A673 (cell line): ENCODE measurements at regions not wholly inside any gene's neighbourhood (a gene's known extent, or its start where the extent isn't known, plus 50 kb on each side); places are given as distances from the start of the nearest gene placed in this dataset.

Source experiments
- BruUV-seq: library from RNA; stranded (reverse); fragments of 400-500 nt; replicated peaks from 2 replicates; lab custom pipeline; 2021; lab: Mats Ljungman, UMichigan
- CTCF ChIA-PET: fragments of 300-600 bp; sonication (Branson Sonifier 250); formaldehyde crosslinking; loops from one replicate; lab custom pipeline; 2022; ENCODE audit warnings: antibody characterized with exemption; lab: Charles Lee
- POLR2A ChIA-PET: fragments of 300-600 bp; sonication (Branson Sonifier 250); formaldehyde crosslinking; loops from one replicate; lab custom pipeline; 2022; ENCODE audit warnings: antibody characterized with exemption; ENCODE audit not compliant: low non-redundant PET; lab: Charles Lee
- DNase-seq: peaks from one replicate; pipeline ENCODE4 v3.0.0-alpha.2; 2015; ENCODE audit warnings: low spot score
- H3K27ac ChIP-seq: fragments of 200-600 bp; sonication (generic); 2 replicates; pipeline ENCODE4 v1.5.1; 2016; ENCODE audit warnings: mixed run types, low read depth, mild to moderate bottlenecking, mixed read lengths, antibody characterized with exemption, low read length; ENCODE audit not compliant: poor library complexity, severe bottlenecking
- H3K27me3 ChIP-seq: fragments of 200-600 bp; sonication (generic); replicated peaks from 2 replicates; pipeline ENCODE4 v1.6.1; 2017; ENCODE audit warnings: mixed run types, low read depth, mild to moderate bottlenecking, mixed read lengths, antibody characterized with exemption, low read length; ENCODE audit not compliant: insufficient read depth, poor library complexity
- H3K36me3 ChIP-seq: fragments of 200-600 bp; sonication (generic); 2 replicates; pipeline ENCODE4 v1.6.1; 2016; ENCODE audit warnings: mixed run types, mild to moderate bottlenecking, mixed read lengths, antibody characterized with exemption, low read length; ENCODE audit not compliant: insufficient read depth, poor library complexity, severe bottlenecking
- H3K4me1 ChIP-seq: fragments of 200-600 bp; sonication (generic); 2 replicates; pipeline ENCODE4 v1.6.1; 2017; ENCODE audit warnings: mixed run types, mild to moderate bottlenecking, mixed read lengths, antibody characterized with exemption, low read length; ENCODE audit not compliant: insufficient read depth, poor library complexity, severe bottlenecking
- H3K4me3 ChIP-seq: fragments of 200-600 bp; sonication (generic); 2 replicates; pipeline ENCODE4 v1.5.1; 2016; ENCODE audit warnings: low read depth, mixed run types, mild to moderate bottlenecking, mixed read lengths, low read length; ENCODE audit not compliant: poor library complexity, severe bottlenecking
- H3K9me3 ChIP-seq: fragments of 200-600 bp; sonication (generic); 2 replicates; pipeline ENCODE4 v1.6.1; 2016; ENCODE audit warnings: mixed run types, low read depth, mild to moderate bottlenecking, mixed read lengths, antibody characterized with exemption, low read length; ENCODE audit not compliant: poor library complexity, severe bottlenecking
- CTCF ChIP-seq: fragments of 300-800, 200-600 bp; sonication (generic); conservative IDR thresholded peaks from 2 replicates; pipeline ENCODE4 v1.5.1; 2017; ENCODE audit warnings: low read depth, mild to moderate bottlenecking, antibody characterized with exemption, low read length, moderate library complexity, mixed read lengths
- EZH2 ChIP-seq: fragments of 200-600 bp; sonication (generic); IDR thresholded peaks from 2 replicates; pipeline ENCODE4 v1.6.1; 2017; ENCODE audit warnings: borderline replicate concordance, low read depth, mild to moderate bottlenecking, mixed read lengths, antibody characterized with exemption, low read length; ENCODE audit not compliant: poor library complexity, severe bottlenecking
- intact Hi-C: fragments of 100-400 bp; cut with micrococcal nuclease; formaldehyde crosslinking; loops from one replicate; pipeline ENCODE4 v1.10.0; 2022; ENCODE audit not compliant: unreplicated experiment

GRCh38 chr12:60335745-60336144 lies 739.9 kb downstream of the SLC16A7 start:
- Histone ChIP-seq H3K9me3 (no peaks in the 10 kb centered on the region), H3K27me3 (no peaks in the 10 kb centered on the region), H3K36me3 (no peaks in the 10 kb centered on the region), H3K27ac (no peak overlapping the region), H3K4me1 (no peaks in the 10 kb centered on the region), H3K4me3 (no peak overlapping the region)
- BruUV-seq: no TSS peak
- ChIA-PET POLR2A (no interaction called here), CTCF (no interaction called here)
- TF ChIP-seq CTCF: no peak
- no peak for TF ChIP-seq EZH2
- intact Hi-C loops: no loop called here
- DNase-seq: no peak

GRCh38 chr12:60337839-60338549 lies 742.2 kb downstream of the SLC16A7 start:
- intact Hi-C loops: no loop called here
- H3K4me1 ChIP-seq: no peaks in the 10 kb centered on the region
- no peak for DNase-seq
- BruUV-seq: no TSS peak
- ChIA-PET CTCF (no interaction called here), POLR2A (interaction anchor here (0.6 kb wide), 1 partner anchor 763 kb away, joined by 4 read pairs; no protein-coding TSS in a partner anchor)
- no peak overlapping the region for H3K27ac ChIP-seq
- no peaks in the 10 kb centered on the region for H3K27me3 ChIP-seq
- no peak overlapping the region for H3K4me3 ChIP-seq
- TF ChIP-seq CTCF (no peak), EZH2 (no peak)
- no peaks in the 10 kb centered on the region for H3K9me3 ChIP-seq
- no peaks in the 10 kb centered on the region for H3K36me3 ChIP-seq

- POLR2A ChIA-PET: no interaction called here
- H3K9me3 ChIP-seq: no peaks in the 10 kb centered on the region
- no peak for DNase-seq
- BruUV-seq: no TSS peak
- no peak for TF ChIP-seq CTCF
- TF ChIP-seq EZH2: no peak
- H3K4me3 ChIP-seq: no peak overlapping the region
- no peaks in the 10 kb centered on the region for H3K36me3 ChIP-seq
- no peaks in the 10 kb centered on the region for H3K27me3 ChIP-seq
- H3K27ac ChIP-seq: no peak overlapping the region
- intact Hi-C loops: no loop called here
- CTCF ChIA-PET: no interaction called here
- H3K4me1 ChIP-seq: no peaks in the 10 kb centered on the region
Observed at GRCh38 chr12:60345442-60345841, 749.6 kb downstream of the SLC16A7 start.
